ENCODE measurements at regions not wholly inside any gene's neighbourhood (a gene's known extent, or its start where the extent isn't known, plus 50 kb on each side); places are given as distances from the start of the nearest gene placed in this dataset.

DNA sequence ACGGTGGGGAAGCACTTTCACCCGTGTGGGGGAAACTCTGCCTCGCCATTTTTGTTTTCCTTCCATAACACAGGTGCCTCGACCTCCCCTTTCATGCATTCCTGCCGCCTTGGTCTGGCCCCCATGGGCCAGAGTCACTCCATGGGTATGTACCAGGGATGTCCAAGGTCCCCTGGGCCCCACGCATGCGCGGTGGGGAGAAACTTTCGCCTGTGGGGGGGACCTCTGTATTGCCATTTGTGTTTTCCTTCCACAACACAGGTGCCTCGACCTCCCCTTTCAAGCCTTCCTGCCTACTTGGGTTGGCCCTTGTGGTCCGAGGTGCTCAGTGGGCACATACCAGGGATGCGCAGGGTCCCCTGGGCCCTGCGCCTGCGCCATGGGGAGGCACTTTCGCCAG, 345.8 kb downstream of the ALG10 start (continued):
- TF ChIP-seq, protein P1, sequence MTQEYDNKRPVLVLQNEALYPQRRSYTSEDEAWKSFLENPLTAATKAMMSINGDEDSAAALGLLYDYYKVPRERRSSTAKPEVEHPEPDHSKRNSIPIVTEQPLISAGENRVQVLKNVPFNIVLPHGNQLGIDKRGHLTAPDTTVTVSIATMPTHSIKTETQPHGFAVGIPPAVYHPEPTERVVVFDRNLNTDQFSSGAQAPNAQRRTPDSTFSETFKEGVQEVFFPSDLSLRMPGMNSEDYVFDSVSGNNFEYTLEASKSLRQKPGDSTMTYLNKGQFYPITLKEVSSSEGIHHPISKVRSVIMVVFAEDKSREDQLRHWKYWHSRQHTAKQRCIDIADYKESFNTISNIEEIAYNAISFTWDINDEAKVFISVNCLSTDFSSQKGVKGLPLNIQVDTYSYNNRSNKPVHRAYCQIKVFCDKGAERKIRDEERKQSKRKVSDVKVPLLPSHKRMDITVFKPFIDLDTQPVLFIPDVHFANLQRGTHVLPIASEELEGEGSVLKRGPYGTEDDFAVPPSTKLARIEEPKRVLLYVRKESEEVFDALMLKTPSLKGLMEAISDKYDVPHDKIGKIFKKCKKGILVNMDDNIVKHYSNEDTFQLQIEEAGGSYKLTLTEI (CRISPR knock-in tag; conservative IDR thresholded peaks at IDR 0.05) = no peak
- no peak for TF ChIP-seq ETV5 (CRISPR knock-in tag; IDR thresholded peaks at IDR 0.05; ENCODE audit: borderline replicate concordance)
- TF ChIP-seq NFE2 (CRISPR knock-in tag; IDR thresholded peaks at IDR 0.05) = no peak
- TF ChIP-seq SAFB2 (CRISPR knock-in tag; IDR thresholded peaks at IDR 0.05; ENCODE audit: borderline replicate concordance, low read depth) = no peak
- no peak for TF ChIP-seq ZZZ3 (CRISPR knock-in tag; IDR thresholded peaks at IDR 0.05; ENCODE audit: borderline replicate concordance)

DNA sequence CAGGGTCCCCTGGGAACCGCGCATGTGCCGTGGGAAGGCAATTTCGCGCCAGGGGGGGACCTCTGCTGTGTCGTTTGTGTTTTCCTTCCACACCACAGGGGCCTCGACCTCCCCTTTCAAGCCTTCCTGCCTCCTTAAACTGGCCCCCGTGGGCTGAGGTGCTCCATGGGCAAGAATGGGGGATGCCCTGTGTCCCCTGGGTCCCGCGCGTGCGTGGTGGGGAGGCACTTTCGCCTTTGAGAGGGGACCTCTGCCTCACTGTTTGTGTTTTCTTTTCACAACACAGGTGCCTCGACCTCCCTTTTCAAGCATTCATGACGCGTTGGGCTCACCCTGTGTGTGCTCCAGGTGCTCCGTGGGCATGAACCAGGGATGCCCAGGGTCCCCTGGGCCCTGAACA, 348.8 kb downstream of the ALG10 start:
- no peak overlapping the region for H2AFZ ChIP-seq (ENCODE audit: low read length)
- no peaks in the 10 kb centered on the region for H4K20me1 ChIP-seq (ENCODE audit: insufficient read depth, low read length)
- TF ChIP-seq ZNF430 (CRISPR knock-in tag; IDR thresholded peaks at IDR 0.05) = no peak
- TF ChIP-seq RBFOX2 (IDR thresholded peaks at IDR 0.05; ENCODE audit: low read depth, low read length) = no peak
- no peak for TF ChIP-seq ZBTB2 (CRISPR knock-in tag; IDR thresholded peaks at IDR 0.05; ENCODE audit: low read depth)
- TF ChIP-seq, protein P2, sequence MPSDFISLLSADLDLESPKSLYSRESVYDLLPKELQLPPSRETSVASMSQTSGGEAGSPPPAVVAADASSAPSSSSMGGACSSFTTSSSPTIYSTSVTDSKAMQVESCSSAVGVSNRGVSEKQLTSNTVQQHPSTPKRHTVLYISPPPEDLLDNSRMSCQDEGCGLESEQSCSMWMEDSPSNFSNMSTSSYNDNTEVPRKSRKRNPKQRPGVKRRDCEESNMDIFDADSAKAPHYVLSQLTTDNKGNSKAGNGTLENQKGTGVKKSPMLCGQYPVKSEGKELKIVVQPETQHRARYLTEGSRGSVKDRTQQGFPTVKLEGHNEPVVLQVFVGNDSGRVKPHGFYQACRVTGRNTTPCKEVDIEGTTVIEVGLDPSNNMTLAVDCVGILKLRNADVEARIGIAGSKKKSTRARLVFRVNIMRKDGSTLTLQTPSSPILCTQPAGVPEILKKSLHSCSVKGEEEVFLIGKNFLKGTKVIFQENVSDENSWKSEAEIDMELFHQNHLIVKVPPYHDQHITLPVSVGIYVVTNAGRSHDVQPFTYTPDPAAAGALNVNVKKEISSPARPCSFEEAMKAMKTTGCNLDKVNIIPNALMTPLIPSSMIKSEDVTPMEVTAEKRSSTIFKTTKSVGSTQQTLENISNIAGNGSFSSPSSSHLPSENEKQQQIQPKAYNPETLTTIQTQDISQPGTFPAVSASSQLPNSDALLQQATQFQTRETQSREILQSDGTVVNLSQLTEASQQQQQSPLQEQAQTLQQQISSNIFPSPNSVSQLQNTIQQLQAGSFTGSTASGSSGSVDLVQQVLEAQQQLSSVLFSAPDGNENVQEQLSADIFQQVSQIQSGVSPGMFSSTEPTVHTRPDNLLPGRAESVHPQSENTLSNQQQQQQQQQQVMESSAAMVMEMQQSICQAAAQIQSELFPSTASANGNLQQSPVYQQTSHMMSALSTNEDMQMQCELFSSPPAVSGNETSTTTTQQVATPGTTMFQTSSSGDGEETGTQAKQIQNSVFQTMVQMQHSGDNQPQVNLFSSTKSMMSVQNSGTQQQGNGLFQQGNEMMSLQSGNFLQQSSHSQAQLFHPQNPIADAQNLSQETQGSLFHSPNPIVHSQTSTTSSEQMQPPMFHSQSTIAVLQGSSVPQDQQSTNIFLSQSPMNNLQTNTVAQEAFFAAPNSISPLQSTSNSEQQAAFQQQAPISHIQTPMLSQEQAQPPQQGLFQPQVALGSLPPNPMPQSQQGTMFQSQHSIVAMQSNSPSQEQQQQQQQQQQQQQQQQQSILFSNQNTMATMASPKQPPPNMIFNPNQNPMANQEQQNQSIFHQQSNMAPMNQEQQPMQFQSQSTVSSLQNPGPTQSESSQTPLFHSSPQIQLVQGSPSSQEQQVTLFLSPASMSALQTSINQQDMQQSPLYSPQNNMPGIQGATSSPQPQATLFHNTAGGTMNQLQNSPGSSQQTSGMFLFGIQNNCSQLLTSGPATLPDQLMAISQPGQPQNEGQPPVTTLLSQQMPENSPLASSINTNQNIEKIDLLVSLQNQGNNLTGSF (CRISPR knock-in tag; IDR thresholded peaks at IDR 0.05) = no peak
- no TSS peak for BruUV-seq (replicated peaks)
- H3K9ac ChIP-seq (ENCODE audit: insufficient read depth, low read depth, low read length) = no peak overlapping the region
- DNase-seq (ENCODE audit: low spot score) (no peak), ATAC-seq (no peak), FAIRE-seq (no peak)
- no peak overlapping the region for H3K4me3 ChIP-seq (replicated peaks in 1 of 3; ENCODE audit: insufficient read depth in 1 of 3, low read depth in 2 of 3, low read length in 3 of 3)
- in situ Hi-C loops (cut with HindIII; ENCODE audit: extremely low pct_ligation_motif_present, low pct_unique_long_range_greater_than_20kb) (no loop called here), intact Hi-C loops (cut with micrococcal nuclease; ENCODE audit: unreplicated experiment) (no loop called here)
- no peaks in the 10 kb centered on the region for H3K9me3 ChIP-seq (ENCODE audit: low read length)
- no peak overlapping the region for H3K4me2 ChIP-seq (ENCODE audit: low read depth, low read length)
- CTCF ChIA-PET (ENCODE audit: low intra/inter-chr PET ratio, low total read pairs) = no interaction called here
- WGBS (ENCODE audit: low lambda C conversion rate) = 0% methylated on average over 2 of the region's 17 CpGs
- POLR2A ChIA-PET = no interaction called here
- no peaks in the 10 kb centered on the region for H3K36me3 ChIP-seq (replicated peaks in 1 of 2; ENCODE audit: control insufficient read depth in 1 of 2, insufficient read depth in 2 of 2, low read length in 2 of 2)
- H3K4me1 ChIP-seq (ENCODE audit: insufficient read depth, low read length) = no peaks in the 10 kb centered on the region
- no peaks in the 10 kb centered on the region for H3K79me2 ChIP-seq (ENCODE audit: insufficient read depth, low read length)
- H3K27me3 ChIP-seq (ENCODE audit: control insufficient read depth in 1 of 2, insufficient read depth in 2 of 2, low read length in 2 of 2) = peaks cover 2 to 38% of the 10 kb centered on the region in 2 experiments; a peak in 4 of 5 replicates
- H3K27ac ChIP-seq (ENCODE audit: extremely low read length, insufficient read depth, low read length) = no peak overlapping the region

All from HepG2 (cell line).